Left renal cortex interstitium (tissue), 4 donors: ENCODE measurements at regions not wholly inside any gene's neighbourhood (a gene's known extent, or its start where the extent isn't known, plus 50 kb on each side); places are given as distances from the start of the nearest gene placed in this dataset.

Source experiments
- DNase-seq, 4 donors: peaks; one replicate each; pipeline ENCODE4 v3.0.0-alpha.2; 2013; ENCODE audit warnings: low read depth in 4 of 4, low spot score in 2 of 4, missing footprints in 1 of 4

GRCh38 chr1:163863731-163864130 lies 542.0 kb downstream of the NUF2 start:
- DNase-seq = no peak

- DNase-seq = no peak
These were observed 542.5 kb downstream of the NUF2 start for GRCh38 chr1:163864207-163864606.

- no peak for DNase-seq
These were observed 544.8 kb downstream of the NUF2 start for GRCh38 chr1:163866564-163866963.

GRCh38 chr1:163870666-163871065 lies 548.9 kb downstream of the NUF2 start:
- no peak for DNase-seq

GRCh38 chr1:163872067-163872466 lies 550.3 kb downstream of the NUF2 start:
- no peak for DNase-seq

DNA sequence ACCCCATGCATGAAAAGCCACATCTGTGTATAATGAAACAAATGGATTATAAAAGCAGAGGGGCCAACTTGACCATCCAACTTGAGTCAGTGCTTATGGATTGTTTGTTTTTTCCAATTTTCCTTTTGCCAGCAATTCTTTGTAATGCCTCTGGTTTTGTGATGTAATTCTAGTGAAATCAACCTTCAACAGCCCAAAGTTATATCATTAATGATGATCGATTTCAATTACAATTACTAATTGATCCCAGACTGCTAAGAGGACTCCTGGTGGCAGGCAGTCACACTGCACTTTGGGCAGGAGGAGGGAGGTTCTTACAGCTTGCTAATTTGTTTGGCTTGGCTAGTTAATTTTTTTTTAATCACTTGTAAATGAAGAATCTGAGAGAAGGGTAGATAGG lies 552.3 kb downstream of the NUF2 start:
- DNase-seq = no peak

GRCh38 chr1:163875200-163875926 lies 553.6 kb downstream of the NUF2 start:
- DNase-seq = no peak

DNA sequence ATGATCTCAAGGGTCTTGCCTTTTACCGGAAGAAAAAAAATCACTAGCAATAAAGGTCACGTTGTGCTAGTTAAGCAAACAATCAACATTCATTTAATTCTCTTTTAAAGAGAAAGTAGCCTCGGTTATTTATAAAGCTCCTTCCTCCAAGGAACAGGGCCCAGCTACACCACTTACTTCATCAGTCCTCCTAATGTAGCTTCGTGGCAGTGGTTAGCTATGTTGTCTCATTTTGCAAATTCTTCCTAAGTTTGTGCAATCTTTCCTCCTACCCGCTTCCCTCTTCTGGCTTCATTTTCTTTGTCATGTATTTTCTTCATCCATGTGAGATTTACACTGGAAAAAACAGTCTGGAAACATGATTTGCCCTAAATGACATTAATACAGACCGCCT lies 554.2 kb downstream of the NUF2 start:
- DNase-seq = no peak

GRCh38 chr1:163876546-163876945 lies 554.8 kb downstream of the NUF2 start:
- no peak for DNase-seq

GRCh38 chr1:163877016-163877415 lies 555.3 kb downstream of the NUF2 start:
- no peak for DNase-seq

GRCh38 chr1:163885510-163885909 lies 563.8 kb downstream of the NUF2 start:
- DNase-seq = no peak

DNA sequence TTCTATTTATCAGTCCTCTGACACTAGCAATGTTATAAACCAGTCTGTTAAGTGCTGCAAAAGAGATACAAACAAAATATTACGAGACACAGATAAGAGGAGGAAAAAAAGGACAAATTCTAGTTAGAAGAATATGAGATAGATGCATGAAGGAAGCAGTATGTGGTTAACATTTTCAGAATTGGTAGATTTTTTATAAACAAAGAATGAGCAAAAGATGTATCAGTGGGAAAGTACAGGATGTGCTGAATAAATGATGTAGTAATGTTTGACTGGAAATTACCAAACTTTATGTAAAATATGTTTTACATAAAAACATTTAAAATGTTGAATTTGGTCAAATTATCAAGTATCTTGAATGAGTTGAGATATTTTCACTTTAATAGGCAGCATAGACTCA lies 574.2 kb downstream of the NUF2 start:
- no peak for DNase-seq

DNA sequence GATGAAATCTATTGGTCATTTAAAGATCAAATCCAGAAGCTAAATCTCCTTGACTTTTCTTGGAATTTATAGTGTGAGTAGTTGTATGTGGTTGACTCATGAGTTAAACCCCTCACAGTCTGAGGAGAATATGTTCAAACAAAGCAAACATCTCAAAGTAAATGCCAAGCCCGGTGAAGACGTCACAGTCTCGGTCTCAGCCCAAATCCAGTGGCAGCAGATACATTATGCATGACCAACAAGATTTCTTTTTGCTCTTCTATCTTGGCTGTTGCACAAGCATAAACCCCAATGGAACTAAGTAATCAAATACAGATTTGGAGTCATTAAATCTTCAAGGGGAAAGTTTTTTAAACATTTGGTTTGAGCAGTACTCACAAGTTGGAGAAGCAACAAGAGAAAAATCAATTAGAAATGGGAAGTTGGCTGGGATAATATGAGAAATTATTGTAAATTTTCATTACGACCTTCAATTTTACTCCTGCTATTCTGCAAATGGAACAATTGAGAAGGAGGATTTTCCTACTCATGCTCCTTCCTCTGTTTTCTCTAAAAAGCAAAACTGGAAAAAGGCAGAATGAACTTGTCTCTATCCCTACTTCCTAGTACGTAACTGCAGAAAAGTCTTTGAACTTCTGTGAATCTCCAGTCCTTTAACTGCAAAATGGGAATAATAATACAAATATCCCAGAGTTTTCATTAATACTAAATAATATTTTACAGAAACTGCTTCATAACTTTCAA lies 575.8 kb downstream of the NUF2 start:
- no peak for DNase-seq

DNA sequence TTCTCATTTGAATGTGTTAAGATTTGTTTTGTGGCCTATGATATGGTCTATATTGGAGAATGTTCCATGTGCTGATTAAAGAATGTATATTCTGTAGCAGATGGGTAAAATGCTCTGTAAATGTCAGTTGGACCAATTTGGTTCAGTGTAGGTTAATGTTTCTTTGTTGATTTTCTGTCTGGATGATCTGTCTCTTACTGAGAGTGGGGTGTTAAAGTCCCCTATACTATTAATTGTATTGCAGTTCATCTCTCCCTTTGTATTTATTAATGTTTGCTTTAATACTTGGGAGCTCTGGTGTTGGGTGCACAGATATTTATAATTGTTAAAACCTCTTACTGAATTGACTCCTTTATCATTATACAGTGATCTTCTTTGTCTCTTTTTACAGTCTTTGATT lies 584.5 kb downstream of the NUF2 start:
- no peak for DNase-seq

DNA sequence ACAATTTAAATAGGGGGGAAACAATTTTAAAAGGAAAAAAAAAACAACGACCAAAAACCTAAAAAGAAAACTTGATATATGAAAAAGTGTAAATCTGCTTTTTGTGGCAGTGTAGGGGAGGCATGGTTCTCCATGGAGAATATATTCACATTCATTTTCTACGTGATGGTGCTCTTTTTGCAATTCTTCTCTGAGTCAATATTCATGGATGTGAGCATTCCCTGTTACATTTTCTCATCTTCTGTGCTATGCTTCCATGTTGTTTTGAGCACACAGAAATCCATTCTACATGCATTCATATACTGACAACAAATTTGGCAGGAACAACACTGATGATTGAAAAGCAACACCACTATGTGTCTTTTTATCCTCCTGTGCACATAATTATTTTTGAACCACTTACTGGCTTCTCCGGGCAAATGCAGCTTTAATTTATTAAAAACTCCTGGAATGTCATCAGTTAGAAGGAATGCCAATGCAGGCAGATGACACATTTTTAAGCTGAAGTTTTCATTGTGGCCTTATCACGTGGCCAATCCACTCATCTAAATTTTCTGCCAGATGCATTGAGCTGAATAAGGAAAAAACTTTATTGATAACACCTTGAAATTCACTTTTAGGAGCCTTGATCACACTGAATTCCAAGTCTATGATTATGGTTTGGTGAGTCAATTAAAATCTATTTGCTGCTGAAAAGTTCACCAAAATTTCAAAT lies 590.6 kb downstream of the NUF2 start:
- no peak for DNase-seq

GRCh38 chr1:163914785-163915413 lies 593.1 kb downstream of the NUF2 start:
- no peak for DNase-seq

DNA sequence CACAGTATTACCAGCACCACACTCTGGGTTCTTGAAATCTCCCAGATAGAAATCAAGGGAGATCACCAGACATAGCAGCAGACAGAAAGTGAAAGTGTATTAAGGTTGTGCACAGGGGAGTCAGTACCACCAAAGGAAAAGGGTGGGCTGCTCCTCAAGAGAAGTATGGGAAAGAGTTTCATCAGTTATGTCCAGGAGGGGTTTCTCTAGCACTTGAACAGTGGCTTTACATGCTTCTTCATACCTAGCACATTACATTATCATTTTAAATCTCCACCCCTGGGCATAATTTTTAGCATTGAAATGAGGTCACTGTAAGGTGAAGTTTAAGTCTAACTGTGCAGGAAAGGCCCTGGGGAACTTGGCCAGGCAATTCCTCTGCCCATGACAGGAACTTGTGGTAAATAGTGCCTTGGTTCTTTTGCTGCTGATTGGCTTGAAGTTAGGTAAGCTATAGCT lies 601.0 kb downstream of the NUF2 start:
- DNase-seq = no peak

GRCh38 chr1:163924041-163924440 lies 602.3 kb downstream of the NUF2 start:
- DNase-seq = no peak

DNA sequence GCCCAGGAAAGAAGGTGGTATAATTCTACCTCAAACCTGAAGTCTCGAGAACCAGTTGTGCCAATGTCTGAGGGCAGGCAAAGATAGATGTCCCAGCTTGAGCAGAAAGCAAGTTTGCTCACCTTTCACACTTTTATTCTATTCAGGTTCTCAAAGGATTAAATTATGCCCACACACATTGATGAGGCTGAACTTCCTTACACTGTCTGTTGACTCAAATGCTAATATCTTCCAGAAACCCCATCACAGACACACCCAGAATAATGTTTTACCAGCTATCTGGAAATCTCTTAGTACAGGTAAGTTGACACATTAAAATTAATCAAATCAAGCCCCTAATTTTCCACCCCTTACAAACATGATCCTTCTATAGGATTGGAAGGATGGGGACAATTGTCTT lies 605.7 kb downstream of the NUF2 start:
- no peak for DNase-seq

- no peak for DNase-seq
These were observed 606.3 kb downstream of the NUF2 start for GRCh38 chr1:163928069-163928468.

- DNase-seq = no peak
These were observed 606.9 kb downstream of the NUF2 start for GRCh38 chr1:163928651-163929050.
